Small intestine (tissue), 7 donors: ENCODE measurements at regions not wholly inside any gene's neighbourhood (a gene's known extent, or its start where the extent isn't known, plus 50 kb on each side); places are given as distances from the start of the nearest gene placed in this dataset.

Experiments
- DNase-seq, 2 donors: peaks; one replicate each; pipeline versions ENCODE4 v3.0.0 to v3.0.0-alpha.2; 2013
- FAIRE-seq: peaks from 2 replicates; lab custom pipeline; 2012; peaks lifted over from hg19 to GRCh38; lab: Jason Lieb, UNC
- H3K27ac ChIP-seq, 3 donors: one replicate each; pipeline ENCODE4 v1.5.1; 2013; ENCODE audit warnings: low read length in 2 of 3, mild to moderate bottlenecking in 2 of 3, control low read depth in 1 of 3, inconsistent platforms in 1 of 3, low read depth in 1 of 3, moderate library complexity in 1 of 3
- H3K27me3 ChIP-seq, 3 donors: one replicate each; pipeline ENCODE4 v1.6.1; 2013; ENCODE audit warnings: low read length in 3 of 3, inconsistent platforms in 1 of 3; ENCODE audit not compliant: control insufficient read depth in 3 of 3, insufficient read depth in 3 of 3
- H3K36me3 ChIP-seq, 3 donors: one replicate each; pipeline ENCODE4 v1.6.1; 2013; ENCODE audit warnings: low read length in 3 of 3, inconsistent platforms in 1 of 3, low read depth in 1 of 3, mild to moderate bottlenecking in 1 of 3, moderate library complexity in 1 of 3; ENCODE audit not compliant: control insufficient read depth in 3 of 3, insufficient read depth in 2 of 3
- H3K4me1 ChIP-seq, 3 donors: one replicate each; pipeline ENCODE4 v1.6.1; 2013; ENCODE audit warnings: low read length in 2 of 3, inconsistent platforms in 1 of 3, low read depth in 1 of 3, mild to moderate bottlenecking in 1 of 3, moderate library complexity in 1 of 3; ENCODE audit not compliant: control insufficient read depth in 3 of 3, insufficient read depth in 2 of 3
- H3K4me3 ChIP-seq, 3 donors: one replicate each; pipeline ENCODE4 v1.5.1; 2013; ENCODE audit warnings: low read length in 3 of 3, control low read depth in 1 of 3, inconsistent platforms in 1 of 3, low read depth in 1 of 3, mild to moderate bottlenecking in 1 of 3, moderate library complexity in 1 of 3
- H3K9me3 ChIP-seq, 2 donors: one replicate each; pipeline ENCODE4 v1.6.1; 2013; ENCODE audit warnings: low read depth in 1 of 2, low read length in 1 of 2; ENCODE audit not compliant: control insufficient read depth in 2 of 2, insufficient read depth in 1 of 2
- WGBS, 3 donors: extraction: QIAGEN DNeasy Blood & Tissue Kit; methylation state at CpG; one replicate each; pipeline ENCODE4 v1.1.7; 2013; 5-methylcytosine and 5-hydroxymethylcytosine counted together
- donor health status: healthy with polysubstance abuse.
- donor health status: control.
- donor health status: control.
- donor health status: Bipolar disorder and iron deficiency.
- donor health status: healthy.

GRCh38 chr15:46270481-46271147 lies 635.8 kb downstream of the SQOR start:
- DNase-seq (no peak), FAIRE-seq (no peak)
- Histone ChIP-seq H3K9me3 (no peaks in the 10 kb centered on the region), H3K4me1 (no peaks in the 10 kb centered on the region), H3K27ac (no peak overlapping the region), H3K4me3 (no peak overlapping the region), H3K27me3 (no peaks in the 10 kb centered on the region), H3K36me3 (no peaks in the 10 kb centered on the region)
- 86 to 87% (median 87%) methylated on average over 5 of the region's 5 CpGs for WGBS, 3 donors

GRCh38 chr15:46275701-46276100 lies 640.9 kb downstream of the SQOR start:
- DNase-seq (no peak), FAIRE-seq (no peak)
- no peaks in the 10 kb centered on the region for H3K9me3 ChIP-seq
- WGBS, 3 donors = 83 to 95% (median 95%) methylated on average over 1 of the region's 1 CpG
- H3K4me1 ChIP-seq = no peaks in the 10 kb centered on the region
- H3K4me3 ChIP-seq = no peak overlapping the region
- no peak overlapping the region for H3K27ac ChIP-seq
- no peaks in the 10 kb centered on the region for H3K27me3 ChIP-seq
- H3K36me3 ChIP-seq = no peaks in the 10 kb centered on the region

GRCh38 chr15:46277451-46277850 lies 642.6 kb downstream of the SQOR start:
- FAIRE-seq (no peak), DNase-seq (no peak)
- no peak overlapping the region for H3K27ac ChIP-seq
- no peaks in the 10 kb centered on the region for H3K27me3 ChIP-seq
- H3K4me3 ChIP-seq = no peak overlapping the region
- no peaks in the 10 kb centered on the region for H3K4me1 ChIP-seq
- H3K36me3 ChIP-seq = no peaks in the 10 kb centered on the region
- no peaks in the 10 kb centered on the region for H3K9me3 ChIP-seq

- Histone ChIP-seq H3K9me3 (no peaks in the 10 kb centered on the region), H3K4me1 (no peaks in the 10 kb centered on the region), H3K27ac (no peak overlapping the region), H3K27me3 (no peaks in the 10 kb centered on the region), H3K36me3 (no peaks in the 10 kb centered on the region), H3K4me3 (no peak overlapping the region)
- DNase-seq (no peak), FAIRE-seq (no peak)
- WGBS, 3 donors = 71 to 81% (median 74%) methylated on average over 5 of the region's 5 CpGs
Measured at GRCh38 chr15:46278062-46278461, 643.2 kb downstream of the SQOR start.

- no peak for DNase-seq
- H3K9me3 ChIP-seq = no peaks in the 10 kb centered on the region
- 55 to 57% (median 56%) methylated on average over 5 of the region's 5 CpGs for WGBS, 3 donors
- no peaks in the 10 kb centered on the region for H3K36me3 ChIP-seq
- no peaks in the 10 kb centered on the region for H3K4me1 ChIP-seq
- H3K4me3 ChIP-seq = no peak overlapping the region
- FAIRE-seq = no peak
- H3K27me3 ChIP-seq = no peaks in the 10 kb centered on the region
- no peak overlapping the region for H3K27ac ChIP-seq
Measured at GRCh38 chr15:46278486-46279090, 643.8 kb downstream of the SQOR start.

GRCh38 chr15:46280762-46281542 lies 646.1 kb downstream of the SQOR start:
- H3K27ac ChIP-seq = no peak overlapping the region
- FAIRE-seq (no peak), DNase-seq (no peak)
- H3K4me3 ChIP-seq = no peak overlapping the region
- H3K4me1 ChIP-seq = no peaks in the 10 kb centered on the region
- no peaks in the 10 kb centered on the region for H3K36me3 ChIP-seq
- H3K9me3 ChIP-seq = no peaks in the 10 kb centered on the region
- no peaks in the 10 kb centered on the region for H3K27me3 ChIP-seq
- 32 to 54% (median 47%) methylated on average over 4 of the region's 4 CpGs for WGBS, 3 donors

- no peaks in the 10 kb centered on the region for H3K9me3 ChIP-seq
- 83 to 88% (median 86%) methylated on average over 3 of the region's 3 CpGs for WGBS, 3 donors
- FAIRE-seq (no peak), DNase-seq (no peak)
- no peaks in the 10 kb centered on the region for H3K27me3 ChIP-seq
- H3K36me3 ChIP-seq = no peaks in the 10 kb centered on the region
- no peak overlapping the region for H3K27ac ChIP-seq
- no peaks in the 10 kb centered on the region for H3K4me1 ChIP-seq
- H3K4me3 ChIP-seq = no peak overlapping the region
Measured at GRCh38 chr15:46293550-46293949, 658.7 kb downstream of the SQOR start.

- 77% methylated on average over 8 of the region's 8 CpGs for WGBS, 3 donors
- DNase-seq (no peak), FAIRE-seq (no peak)
Measured at GRCh38 chr15:46296002-46296401, 661.2 kb downstream of the SQOR start.

More at GRCh38 chr15:46296002-46296401, 661.2 kb downstream of the SQOR start:
- Histone ChIP-seq H3K27me3 (no peaks in the 10 kb centered on the region), H3K4me1 (no peaks in the 10 kb centered on the region), H3K27ac (no peak overlapping the region), H3K4me3 (no peak overlapping the region), H3K36me3 (no peaks in the 10 kb centered on the region), H3K9me3 (no peaks in the 10 kb centered on the region)
